ENCODE measurements at regions not wholly inside any gene's neighbourhood (a gene's known extent, or its start where the extent isn't known, plus 50 kb on each side); places are given as distances from the start of the nearest gene placed in this dataset.
"Not testable (repeated sequence)": the region's sequence is repeated elsewhere in the genome, so short reads cannot be mapped to it uniquely, and the experiment has no call there.

DNA sequence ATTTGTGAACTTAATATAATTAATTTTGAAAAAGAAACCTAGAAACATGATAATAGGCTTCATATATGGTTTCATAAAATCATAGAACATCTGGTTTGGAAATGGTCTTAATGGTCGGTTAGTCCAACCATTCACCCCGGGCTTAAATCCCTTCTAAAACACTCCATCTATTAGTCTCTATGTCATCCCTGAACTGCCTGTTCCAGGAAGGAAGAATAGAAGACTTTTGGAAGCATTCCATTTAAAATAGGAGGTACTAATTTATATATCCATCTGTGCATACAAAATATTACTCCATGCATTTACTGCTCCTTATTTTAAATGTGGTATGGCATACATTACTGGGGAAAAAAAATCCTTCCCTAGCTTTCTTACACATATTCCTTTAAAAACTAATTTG is 262.2 kb upstream of the DDX53 start:
- intact Hi-C loops (cut with DNase I) = no loop called here
- no peak for DNase-seq (ENCODE audit: low spot score)
- no peak for ATAC-seq

DNA sequence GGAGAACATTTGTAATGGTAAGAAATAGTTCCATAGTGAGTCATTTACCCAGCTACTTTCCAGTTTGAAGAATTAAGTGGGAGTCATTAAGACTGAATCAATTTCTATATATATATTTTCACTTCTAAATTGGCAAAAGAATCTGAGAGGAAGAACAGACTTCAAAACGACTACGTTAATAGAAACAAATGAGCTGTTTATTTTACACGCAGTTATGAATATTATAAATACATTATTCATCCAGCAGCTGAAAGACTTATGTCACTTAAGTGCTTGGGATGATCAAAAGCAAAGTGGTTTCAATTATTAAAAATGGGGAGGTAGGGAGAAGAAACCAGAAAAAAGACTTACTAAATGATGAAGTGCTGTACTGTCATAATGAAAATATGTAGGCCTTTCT is 260.5 kb upstream of the DDX53 start:
- ATAC-seq = no peak
- intact Hi-C loops (cut with DNase I) = no loop called here
- DNase-seq (ENCODE audit: low spot score) = no peak

GRCh38 chrX:22740836-22741235 is 258.9 kb upstream of the DDX53 start:
- ATAC-seq = no peak

GRCh38 chrX:22742174-22742573 is 257.6 kb upstream of the DDX53 start:
- intact Hi-C loops (cut with DNase I) = no loop called here
- no peak for ATAC-seq
- DNase-seq (ENCODE audit: low spot score) = no peak

More at GRCh38 chrX:22740836-22741235, 258.9 kb upstream of the DDX53 start:
- intact Hi-C loops (cut with DNase I) = no loop called here
- no peak for DNase-seq (ENCODE audit: low spot score)

DNA sequence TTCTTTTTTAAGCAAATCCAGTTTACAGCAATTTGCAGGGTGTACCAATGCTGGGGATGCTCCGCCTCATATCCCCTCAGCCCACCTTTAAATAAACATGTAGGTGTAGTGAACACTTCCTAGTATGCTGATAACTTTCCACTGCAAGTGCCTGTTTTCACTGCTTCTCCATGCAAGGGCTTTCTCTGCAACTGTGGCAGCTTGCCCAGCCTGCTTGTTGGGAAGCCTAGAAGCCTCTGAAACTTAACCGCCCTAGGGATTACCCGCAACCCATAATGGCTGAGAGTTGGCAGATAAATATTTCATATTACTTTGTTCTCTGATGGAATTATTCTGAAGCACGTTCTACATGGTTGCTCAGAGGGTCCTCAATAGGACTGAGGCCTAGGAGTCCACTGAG is 253.7 kb upstream of the DDX53 start:
- ATAC-seq = no peak
- no peak for DNase-seq (ENCODE audit: low spot score)
- intact Hi-C loops (cut with DNase I) = no loop called here

DNA sequence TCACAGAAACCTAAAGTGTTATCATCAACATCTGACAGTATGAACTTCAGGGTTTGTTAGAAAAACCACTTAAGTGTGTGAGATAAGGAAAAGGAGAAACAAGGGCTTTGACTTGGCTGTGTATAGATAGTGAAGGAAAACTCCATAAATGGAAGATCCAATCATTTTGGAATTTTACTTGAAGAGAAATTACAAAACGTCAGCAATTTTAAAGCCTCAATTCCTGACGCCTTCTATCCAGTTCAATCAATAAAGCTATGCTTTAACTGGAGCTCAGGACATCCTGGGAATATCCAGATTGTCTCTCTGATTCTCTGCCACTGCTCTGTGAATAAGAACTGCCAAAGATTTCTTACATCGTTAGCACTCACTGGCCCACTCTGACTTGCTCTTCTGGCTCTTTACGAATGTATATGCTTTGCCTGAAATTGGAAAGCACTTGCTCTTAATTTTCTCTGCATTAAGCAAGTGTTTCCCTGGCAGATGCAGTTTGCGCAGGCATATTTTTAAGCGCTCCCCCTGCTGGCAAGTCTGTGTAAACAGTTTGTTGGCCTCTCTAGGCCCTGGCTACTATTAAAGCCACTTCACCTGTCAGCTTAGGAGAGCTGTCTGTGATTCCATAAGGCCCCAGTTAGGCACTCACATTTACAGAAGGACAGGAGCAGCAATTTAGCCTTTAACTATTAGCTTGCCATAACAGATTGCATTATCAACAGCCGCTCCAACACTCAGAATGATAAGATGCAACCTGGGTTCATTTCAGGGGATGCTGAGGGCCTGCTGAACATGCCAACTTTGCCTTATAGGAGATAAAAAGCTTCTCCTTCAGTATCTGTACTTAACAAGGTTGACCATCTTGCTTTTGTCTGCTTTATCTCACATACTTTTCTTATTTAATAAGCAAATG is 251.4 kb upstream of the DDX53 start:
- DNase-seq (ENCODE audit: low spot score) (peak; percentile 67), ATAC-seq (peak; percentile 58)
- intact Hi-C loops (cut with DNase I) = no loop called here

GRCh38 chrX:22758807-22759481 is 240.8 kb upstream of the DDX53 start:
- no peak for DNase-seq (ENCODE audit: low spot score)
- no peak for ATAC-seq
- intact Hi-C loops (cut with DNase I) = no loop called here

DNA sequence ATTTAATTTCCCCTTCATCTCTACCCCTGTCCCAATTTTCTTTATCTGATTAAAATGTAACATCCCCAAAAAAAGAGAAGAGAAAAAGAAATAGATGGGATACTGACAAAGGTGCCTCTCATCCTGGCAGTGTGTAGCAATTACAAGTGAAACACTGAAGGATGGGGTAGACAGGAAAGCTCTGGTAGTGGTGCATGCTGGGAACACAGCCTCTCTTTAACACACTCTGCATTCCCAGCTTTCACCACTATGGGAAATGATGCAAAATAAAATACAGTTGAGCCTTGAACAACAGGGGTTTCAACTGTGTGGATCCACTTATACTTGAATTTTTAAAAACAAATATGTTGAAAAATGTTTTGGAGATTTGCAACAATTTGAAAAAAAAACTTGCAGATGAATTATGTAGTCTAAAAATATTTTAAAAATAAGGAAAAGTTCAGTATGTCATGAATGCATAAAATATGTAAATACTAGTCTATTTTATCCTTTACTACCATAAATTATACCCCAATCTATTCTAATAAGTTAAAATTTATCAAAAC is 239.2 kb upstream of the DDX53 start:
- ATAC-seq (no peak), DNase-seq (ENCODE audit: low spot score) (no peak)
- intact Hi-C loops (cut with DNase I) = no loop called here

GRCh38 chrX:22788221-22788620 is 211.5 kb upstream of the DDX53 start:
- intact Hi-C loops (cut with DNase I) = no loop called here
- ATAC-seq (no peak), DNase-seq (ENCODE audit: low spot score) (no peak)

DNA sequence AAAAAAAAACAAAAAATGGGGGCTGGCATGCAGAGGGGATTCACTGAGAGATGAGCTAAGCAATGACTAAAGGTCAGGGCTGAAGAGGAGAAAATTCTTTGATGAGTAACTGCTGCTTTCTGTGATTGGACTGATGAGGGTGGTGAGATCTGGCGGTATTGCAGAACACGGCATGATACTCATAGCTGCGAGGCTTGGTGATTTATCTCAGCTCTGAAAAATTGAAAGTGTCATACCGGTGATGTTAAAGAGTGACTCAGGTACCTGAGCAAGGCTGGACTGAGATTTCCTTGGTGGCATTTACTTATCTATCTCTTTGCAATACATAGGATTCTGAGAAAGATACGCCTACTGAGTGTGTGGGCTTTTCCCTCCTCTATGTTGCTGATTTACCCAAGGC is 204.1 kb upstream of the DDX53 start:
- intact Hi-C loops (cut with DNase I) = no loop called here
- DNase-seq (ENCODE audit: low spot score) = no peak
- no peak for ATAC-seq

DNA sequence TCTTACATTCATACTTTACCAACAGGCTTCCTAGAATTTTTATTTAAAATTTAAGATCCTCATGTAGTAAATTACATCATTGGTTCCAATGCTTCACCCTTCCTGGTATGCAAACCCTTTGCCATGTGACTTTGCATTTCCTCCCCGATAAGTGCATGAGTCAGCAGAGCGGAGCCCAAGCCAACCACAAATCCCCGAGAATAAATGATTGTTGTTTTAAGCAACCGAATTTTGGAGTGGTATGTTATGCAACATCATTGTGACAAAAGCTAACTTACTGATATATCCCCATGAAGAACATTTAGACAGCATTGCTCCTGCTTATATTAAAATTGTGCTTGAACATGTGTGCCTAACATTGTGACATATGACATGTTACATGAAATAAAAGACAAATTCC is 199.4 kb upstream of the DDX53 start:
- no peak for ATAC-seq
- no peak for DNase-seq (ENCODE audit: low spot score)
- intact Hi-C loops (cut with DNase I) = no loop called here

DNA sequence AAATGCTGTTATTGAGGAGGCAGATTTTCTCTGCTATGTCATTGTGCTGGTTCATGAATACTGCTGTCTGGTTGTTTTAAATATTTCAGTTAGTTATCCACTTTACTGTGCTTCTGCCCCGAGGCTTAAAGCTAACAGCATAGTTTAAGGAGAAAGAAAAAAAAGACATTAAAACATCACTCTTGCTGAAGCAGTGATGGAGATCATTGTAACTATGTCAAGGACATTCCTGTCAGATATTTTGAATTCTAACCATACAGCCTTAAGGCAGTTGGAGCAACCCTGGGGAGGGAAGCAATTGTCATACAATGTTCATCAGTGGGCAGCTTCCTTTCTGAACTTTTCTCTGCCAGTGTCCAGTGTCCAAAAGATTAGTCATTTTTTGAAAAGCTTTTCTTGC is 199.0 kb upstream of the DDX53 start:
- intact Hi-C loops (cut with DNase I) = no loop called here
- no peak for DNase-seq (ENCODE audit: low spot score)
- no peak for ATAC-seq

GRCh38 chrX:22803353-22803752 is 196.4 kb upstream of the DDX53 start:
- intact Hi-C loops (cut with DNase I) = no loop called here
- DNase-seq (ENCODE audit: low spot score) (no peak), ATAC-seq (no peak)

DNA sequence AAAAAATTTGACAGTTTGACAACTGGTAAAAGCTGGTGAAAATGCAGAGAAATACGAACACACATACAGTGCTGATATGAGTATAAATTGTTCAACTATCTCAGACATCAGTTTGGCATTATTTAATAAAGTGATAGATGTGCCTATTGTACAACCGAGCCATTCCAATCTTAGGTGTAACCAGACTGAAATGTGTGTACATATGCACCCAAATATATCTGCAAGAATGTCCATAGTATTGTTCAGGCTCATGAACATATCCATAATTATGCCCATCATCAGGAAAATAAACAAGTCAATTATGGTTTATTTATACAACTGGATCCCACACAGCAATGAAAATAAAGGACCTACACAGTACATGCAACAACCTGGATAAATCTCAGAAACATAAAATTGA is 188.9 kb upstream of the DDX53 start:
- ATAC-seq = no peak

DNA sequence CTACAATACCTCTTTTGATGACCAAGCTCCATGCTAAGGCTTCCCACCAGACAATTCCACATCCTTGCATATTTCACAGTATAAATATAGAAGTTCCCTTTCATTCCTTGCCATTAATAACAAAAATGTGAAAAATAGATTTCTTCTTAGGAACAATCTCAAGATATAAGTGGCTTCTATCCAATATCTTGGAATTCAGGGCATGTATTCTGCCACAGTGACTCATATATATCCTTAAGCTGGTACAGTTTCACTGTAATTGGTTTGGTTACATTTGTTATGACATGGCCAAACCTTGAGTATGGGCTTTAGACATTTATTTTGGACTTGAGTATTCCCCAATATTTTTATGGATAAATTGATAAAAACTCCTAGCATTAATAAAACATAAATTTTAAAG is 181.7 kb upstream of the DDX53 start:
- DNase-seq (ENCODE audit: low spot score) (no peak), ATAC-seq (no peak)
- intact Hi-C loops (cut with DNase I) = no loop called here

More for the DNA sequence above, 188.9 kb upstream of the DDX53 start:
- DNase-seq (ENCODE audit: low spot score) = no peak
- intact Hi-C loops (cut with DNase I) = no loop called here

DNA sequence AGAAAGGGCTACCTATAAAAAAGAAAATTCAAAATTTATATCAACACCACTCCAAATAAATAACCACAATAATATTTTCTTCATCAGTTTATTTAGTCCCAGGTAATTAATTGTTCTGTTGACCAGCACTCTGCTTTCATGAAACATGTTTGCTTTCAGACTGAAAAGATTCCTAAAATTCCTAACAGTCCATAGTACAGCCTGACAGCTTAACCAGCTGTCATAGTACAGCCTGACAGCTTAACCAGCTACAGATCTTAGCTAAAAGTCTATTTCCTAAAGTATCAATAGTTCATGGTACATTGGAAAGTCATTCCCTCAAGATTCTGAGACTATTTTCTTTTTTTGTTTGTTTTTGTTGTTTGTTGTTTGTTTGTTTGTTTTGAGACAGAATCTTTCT is 144.1 kb upstream of the DDX53 start:
- DNase-seq (ENCODE audit: low spot score) (no peak), ATAC-seq (no peak)
- intact Hi-C loops (cut with DNase I) = no loop called here

GRCh38 chrX:22859642-22860041 is 140.1 kb upstream of the DDX53 start:
- intact Hi-C loops (cut with DNase I) = no loop called here
- ATAC-seq (no peak), DNase-seq (ENCODE audit: low spot score) (no peak)

GRCh38 chrX:22866801-22867200 is 133.0 kb upstream of the DDX53 start:
- intact Hi-C loops (cut with DNase I) = not testable (repeated sequence)

GRCh38 chrX:22882543-22882942 is 117.2 kb upstream of the DDX53 start:
- ATAC-seq (no peak), DNase-seq (ENCODE audit: low spot score) (no peak)
- intact Hi-C loops (cut with DNase I) = no loop called here

More at GRCh38 chrX:22866801-22867200, 133.0 kb upstream of the DDX53 start:
- ATAC-seq; DNase-seq (ENCODE audit: low spot score): not testable (repeated sequence)

DNA sequence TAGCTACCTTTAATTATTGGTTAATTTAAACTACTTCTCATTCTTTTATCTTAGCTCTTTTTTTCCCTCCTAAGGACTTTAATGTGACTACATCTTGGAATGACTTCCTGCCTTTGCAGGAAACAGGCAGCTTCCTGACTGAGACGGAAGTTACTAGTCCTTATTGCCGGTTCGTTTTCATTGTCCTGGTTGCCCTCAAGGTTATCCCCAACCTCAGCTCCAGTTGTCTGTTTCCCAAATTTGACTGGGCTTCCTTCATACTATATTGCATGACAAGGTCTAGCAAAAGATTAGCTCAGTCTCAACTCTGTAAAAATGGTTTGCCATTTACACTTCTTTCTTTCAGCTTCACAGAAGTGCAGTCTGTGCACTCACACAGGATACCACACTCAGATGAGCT is 109.9 kb upstream of the DDX53 start:
- intact Hi-C loops (cut with DNase I) = no loop called here
- ATAC-seq = no peak

More for the DNA sequence above, 109.9 kb upstream of the DDX53 start:
- DNase-seq (ENCODE audit: low spot score) = no peak
